Stimulated activated CD4-positive, alpha-beta T cell treated with anti-CD3 and anti-CD28 coated beads, TNF-alpha, amount 100 ng/mL, for 4 hours (primary cell): ENCODE measurements at regions not wholly inside any gene's neighbourhood (a gene's known extent, or its start where the extent isn't known, plus 50 kb on each side); places are given as distances from the start of the nearest gene placed in this dataset.
"Not testable (repeated sequence)": the region's sequence is repeated elsewhere in the genome, so short reads cannot be mapped to it uniquely, and the experiment has no call there.

Experiments used
- DNase-seq, 3 experiments: peaks; one replicate each; pipeline ENCODE4 v3.0.0-alpha.2; 2020; ENCODE audit warnings: low read depth in 3 of 3

DNA sequence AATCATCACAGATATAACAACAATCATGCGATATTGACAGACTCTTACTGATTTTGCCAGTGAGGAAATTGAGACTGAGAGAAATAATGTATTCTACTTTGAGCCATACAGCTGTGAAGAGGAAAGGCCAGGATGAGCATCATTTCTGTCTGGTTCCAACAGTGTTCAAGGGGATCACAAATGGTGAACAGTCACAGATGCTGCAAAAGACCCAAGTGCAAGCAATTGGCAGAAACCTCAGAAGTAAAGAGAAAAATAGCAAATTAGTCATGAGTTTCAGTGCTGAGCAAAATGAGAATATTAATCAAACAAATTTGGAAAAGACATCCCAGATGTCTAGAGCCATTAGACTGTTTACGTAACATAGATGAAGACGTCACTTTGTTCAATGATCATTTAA, 114.1 kb downstream of the RAB38 start:
- no peak for DNase-seq

DNA sequence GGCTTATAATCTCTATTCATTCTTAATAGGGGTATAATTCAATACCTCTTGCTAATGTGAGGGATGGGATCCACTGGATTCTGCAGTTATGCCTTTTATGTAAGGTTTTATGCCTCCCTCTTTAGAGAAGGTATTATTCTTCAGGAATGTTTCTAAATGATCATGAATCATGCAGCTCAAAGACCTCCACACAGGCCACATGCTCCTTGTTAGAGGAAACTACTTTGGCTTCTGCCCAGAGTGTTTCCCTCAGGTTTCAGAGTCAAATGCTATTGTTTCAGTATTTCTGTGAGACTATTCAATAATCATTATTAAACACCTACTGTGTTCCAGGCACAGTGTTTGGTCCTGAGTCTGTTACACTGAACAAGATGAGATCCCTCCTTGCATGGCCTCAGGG, 115.9 kb downstream of the RAB38 start:
- no peak for DNase-seq

DNA sequence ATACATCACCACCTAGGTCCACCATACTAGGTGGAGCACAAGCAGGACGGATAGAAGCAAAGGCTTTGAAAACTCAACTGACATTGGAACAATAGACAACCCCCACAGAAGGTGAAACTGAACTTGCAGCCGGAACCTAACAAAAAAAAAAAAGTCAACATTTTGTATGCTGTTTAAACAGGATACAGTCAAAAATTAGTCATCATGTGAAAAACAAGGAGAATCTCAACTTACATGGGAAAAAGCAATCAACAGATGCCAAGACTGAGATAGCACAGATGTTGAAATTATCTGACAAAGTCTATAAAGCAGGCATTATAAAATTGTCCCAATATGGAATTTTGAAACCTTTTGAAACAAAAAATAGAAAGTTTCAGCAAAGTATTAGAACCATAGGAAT, 123.8 kb downstream of the RAB38 start:
- no peak for DNase-seq

DNA sequence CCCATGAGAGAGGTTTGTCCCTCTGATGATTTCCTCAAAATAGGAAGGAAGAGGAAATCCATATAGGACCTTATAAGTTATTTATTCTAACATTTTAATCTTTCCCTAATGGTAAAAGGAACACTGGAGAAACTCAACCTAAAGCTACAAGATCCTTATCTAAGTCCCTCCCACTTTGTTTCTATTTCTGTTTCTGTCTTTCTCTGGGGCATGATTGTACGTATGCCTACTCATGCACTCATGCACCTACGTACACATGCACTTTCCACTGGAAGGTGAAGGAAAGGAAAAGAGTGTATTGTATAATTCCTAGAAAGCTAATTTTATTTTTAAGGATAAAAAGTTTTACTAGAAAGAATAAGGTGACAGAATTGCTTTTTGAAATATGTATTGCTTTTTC, 125.0 kb downstream of the RAB38 start:
- DNase-seq, result no peak

DNA sequence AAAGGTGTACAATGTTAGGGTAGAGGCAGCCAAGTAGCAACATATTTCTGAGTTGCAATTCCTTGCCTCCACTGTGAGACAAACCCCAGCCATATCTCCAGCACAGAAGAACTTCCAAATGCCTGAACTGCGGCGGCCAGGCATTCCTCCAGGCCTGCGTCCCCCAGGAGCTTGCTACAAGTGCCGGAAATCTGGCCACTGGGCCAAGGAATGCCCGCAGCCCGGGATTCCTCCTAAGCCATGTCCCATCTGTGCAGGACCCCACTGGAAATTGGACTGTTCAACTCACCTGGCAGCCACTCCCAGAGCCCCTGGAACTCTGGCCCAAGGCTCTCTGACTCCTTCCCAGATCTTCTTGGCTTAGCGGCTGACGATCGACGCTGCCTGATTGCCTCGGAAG, 130.0 kb downstream of the RAB38 start:
- DNase-seq, result not testable (repeated sequence)

DNA sequence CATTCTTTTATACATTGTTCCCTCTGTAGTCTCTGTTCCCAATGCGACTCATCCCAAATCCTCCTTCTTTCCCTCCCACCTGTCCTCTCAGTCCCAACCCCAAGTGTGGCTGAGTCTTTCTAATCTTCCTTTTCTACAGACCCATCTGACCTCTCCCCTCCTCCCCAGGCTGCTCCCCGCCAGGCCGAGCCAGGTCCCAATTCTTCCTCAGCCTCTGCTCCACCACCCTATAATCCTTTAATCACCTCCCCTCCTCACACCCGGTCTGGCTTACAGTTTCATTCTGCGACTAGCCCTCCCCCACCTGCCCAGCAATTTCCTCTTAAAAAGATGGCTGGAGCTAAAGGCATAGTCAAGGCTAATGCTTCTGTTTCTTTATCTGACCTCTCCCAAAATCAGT, 130.6 kb downstream of the RAB38 start:
- DNase-seq, result not testable (repeated sequence)

DNA sequence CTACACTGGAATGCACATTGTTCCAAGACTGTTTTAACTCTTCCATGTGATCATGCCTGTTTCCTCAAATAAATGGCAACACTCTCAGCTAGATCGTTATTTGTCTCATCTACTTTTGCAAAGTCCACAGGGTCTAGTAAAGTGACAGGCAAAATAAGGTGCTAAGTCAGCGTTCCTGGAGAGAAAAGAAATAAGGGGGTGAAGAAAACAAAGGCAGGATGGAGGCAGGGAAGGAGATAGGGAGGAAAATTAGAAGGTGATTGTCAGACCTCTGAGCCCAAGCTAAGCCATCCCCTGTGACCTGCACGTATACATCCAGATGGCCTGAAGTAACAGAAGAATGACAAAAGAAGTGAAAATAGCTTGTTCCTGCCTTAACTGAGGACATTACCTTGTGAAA, 132.1 kb downstream of the RAB38 start:
- DNase-seq, result no peak

DNA sequence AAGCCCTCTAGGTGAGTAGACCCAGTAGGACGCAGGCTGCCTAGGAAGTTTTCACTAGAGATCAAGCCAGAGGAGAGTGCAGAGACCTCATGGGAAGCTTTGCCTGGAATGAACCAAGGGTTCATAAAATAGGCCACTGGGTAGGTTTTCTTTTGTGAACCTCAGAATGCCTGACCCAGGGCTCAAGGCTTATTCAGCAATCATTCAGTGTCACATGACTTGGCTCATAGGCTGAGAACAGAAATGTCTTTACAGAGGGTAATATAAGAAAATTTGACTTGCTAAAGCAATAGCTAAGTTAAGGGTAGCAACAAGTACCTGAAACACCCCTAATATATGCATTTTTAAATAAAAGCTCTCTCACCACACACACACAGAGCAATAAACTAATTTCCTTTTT, 132.6 kb downstream of the RAB38 start:
- DNase-seq, result no peak

DNA sequence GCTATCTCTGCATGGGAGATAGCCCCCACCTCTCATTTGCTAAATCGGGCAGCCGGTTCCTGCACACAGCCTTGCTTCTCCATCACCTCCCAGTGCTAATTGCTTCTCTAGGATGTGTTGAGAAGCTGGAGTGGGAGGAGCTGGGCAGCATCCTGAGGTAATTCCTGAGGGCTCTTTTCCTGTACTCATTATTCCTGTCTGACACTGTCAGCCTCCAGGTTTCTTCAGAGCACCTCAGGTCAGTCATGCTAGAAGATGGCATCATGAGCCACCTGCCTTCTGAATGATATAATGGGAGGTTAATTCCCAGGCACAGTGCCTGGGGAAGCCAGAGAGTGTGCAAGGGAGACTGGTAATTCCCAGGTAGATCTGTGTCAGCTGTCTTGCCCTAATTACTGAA, 133.0 kb downstream of the RAB38 start:
- DNase-seq, result no peak

DNA sequence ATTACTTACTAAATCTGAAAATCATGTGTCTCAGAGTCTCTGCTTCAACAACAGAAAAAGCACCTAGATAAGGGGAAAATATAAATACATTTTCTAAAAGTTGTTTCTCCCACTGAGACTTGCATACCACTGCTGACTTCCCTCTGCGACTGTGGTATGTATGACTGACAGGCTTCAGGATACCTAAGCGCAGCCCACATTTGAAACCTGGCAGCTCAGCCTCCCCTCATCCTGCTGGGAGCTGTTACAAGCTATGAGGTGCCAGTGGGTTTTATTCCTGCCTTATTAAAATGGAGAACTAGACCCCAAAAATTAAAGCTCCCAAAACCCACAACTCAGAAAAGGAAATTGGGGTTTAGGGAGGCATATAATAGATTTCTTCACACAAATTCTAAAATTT, 133.6 kb downstream of the RAB38 start:
- no peak for DNase-seq

DNA sequence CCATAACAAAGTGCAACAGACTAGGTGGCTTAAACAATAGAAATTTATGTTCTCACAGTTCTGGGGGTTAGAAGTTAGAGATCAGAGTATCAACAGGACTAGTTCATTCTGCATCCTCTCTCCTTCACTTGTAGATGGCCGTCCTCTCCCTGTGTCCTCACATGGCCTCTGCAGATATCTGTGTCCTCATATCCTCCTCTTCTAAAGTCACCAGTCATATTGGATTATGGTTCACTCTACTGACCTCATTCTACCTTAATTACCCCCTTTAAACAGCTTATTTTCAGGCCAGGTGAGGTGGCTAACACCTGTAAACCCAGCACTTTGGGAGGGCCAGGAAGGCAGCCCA, 135.1 kb downstream of the RAB38 start:
- no peak for DNase-seq

DNA sequence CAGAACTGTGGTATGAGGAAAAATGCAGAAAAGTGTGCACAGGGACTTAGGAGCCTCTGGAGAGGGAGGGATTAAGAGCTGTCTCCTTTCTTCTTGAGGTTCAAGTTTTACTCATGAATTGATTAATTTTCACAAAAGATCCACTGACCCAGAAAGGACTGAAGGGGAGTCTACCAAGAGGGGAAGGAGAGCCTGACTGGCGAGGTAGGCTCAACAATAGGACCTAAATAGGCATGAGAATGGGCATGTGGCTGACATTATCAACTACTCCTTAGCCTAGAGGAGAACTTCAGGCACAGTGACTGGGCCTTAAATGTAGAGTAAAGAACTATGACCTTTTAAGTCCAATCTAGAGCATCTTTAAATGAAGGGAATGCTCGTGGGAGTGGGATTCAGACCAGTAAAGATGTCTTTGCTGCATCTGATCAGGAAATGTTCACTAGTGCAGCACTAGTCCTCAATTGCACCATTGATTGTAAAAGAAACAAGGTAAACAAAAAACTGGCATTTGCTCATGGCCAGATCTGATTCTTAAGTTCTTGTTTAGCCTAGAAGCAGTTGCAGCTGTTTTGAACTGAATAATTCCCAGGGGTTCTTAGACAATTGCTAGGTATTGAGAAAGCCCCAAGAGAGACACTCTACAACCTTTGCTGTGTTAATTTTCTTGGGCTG, 135.6 kb downstream of the RAB38 start:
- no peak for DNase-seq

DNA sequence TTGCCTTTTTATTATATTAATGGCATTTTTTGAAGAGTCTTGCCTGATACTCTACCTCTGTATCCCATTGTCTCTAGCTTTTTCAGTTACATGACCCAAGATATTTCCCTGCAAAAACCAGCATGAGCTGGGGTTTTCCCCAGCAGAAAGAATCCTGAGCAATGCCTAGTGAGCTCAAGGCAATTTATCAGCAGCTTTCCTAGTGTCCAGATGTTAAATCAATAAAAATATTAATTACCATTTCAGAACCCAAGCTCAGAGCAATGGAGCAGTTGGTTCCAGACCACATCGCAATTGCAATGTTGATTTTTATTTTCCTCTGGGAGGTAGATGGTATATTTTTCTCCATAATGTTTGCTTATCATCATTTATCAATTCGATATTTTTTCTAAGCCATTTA, 137.2 kb downstream of the RAB38 start:
- DNase-seq, result no peak

DNA sequence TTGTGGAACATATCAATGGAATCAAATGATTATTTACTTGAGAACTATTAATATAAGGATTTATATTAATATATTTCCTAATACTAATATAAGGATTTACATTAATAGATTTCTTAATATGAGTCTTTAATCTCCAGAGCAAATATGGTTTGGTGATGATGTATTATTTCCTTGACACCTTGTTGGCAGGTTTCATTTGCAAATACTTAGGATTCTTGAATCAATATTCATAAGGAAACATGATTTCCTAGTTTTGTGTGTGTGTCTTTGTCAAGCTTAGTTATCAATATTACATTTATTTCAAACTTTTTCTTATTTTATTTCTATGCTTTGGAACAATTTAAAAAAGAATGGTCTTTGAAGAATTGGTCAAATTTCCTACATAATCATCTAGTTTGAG, 138.5 kb downstream of the RAB38 start:
- DNase-seq, result no peak

DNA sequence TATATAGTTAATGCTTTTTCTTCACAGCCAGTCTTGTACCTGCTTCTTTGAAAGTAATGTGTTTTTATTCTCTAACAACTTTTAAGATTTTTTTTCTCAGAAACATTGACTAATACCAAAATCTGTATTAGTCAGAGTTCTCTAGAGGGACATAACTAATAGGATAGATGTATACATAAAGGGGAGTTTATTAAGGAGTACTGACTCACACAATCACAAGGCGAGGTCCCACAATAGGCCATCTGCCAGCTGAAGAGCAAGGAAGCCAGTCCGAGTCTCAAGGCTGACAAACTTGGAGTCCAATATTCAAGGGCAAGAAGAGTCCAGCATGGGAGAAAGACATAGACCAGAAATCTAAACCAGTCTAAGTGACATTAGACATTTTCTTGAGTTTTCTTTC, 140.0 kb downstream of the RAB38 start:
- no peak for DNase-seq

DNA sequence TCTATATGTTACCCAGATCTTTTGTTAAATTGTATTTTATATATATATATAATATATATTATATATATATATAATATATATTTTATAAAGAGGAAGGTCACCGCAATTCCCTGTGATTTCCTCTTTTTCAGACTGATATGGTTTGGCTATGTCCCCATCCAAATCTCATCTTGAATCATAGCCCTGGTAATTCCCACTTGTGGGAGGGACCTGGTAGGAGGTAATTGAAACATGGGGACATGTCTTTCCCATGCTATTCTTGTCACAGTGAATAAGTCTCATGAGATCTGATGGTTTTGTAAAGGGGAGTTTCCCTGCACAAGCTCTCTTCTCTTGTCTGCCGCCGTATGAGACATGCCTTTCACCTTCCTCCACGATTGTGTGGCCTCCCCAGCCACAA, 157.6 kb downstream of the RAB38 start:
- no peak for DNase-seq

DNA sequence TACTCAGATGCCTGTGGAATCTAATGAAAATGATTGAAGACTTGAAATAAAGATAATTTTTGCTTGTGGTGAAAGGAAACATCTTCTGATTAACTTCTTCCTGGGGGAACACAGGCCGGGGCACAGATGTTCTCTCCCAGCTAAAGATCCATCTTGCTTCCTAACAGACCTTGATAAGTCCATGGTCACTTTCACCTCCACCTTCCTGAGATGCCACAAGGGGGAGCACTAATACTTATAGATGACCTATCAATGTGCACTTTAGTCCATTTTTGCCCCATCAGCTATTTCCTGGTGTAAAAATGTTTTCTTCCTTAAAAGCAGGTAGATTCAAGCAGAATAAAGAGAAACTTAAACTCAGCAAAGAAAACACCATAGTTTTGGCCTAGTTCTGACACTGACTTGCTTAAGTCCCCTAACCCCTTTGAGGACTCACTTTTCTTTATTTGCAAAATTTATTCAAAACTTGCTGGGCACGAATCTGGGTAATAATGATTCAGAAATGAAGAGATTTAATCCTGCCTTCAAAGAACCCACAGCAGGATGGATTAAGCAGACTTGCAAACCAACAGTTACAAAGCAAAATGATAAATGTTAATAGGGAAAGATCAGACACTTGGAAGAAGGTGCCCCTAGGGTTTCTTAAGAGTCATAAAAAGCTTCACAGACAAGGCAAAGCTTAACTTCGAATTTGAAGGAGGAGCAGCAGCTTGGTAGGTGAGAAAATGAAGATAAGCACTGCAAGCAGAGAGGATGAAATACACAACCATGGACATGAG, 158.7 kb downstream of the RAB38 start:
- peak; percentile 1 to 25 (median 9) for DNase-seq

DNA sequence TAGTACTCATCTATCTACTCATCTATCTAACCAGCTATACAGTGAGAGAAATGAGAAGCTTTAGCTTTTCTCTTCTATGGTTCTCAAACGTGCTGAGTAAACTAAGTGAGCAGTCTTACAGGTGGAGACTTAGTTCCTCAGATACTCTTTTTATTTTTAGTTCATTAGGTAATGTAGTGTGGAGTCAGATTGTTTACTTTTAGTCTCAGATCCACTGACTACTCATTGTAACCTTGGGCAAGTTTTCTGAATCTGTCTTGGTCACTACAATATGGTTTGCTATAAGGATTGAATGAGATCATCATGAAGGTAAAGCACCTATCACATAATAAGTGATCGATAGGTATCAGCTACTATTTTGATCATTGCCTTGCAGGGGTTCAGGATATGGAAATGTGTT, 160.1 kb downstream of the RAB38 start:
- no peak for DNase-seq

DNA sequence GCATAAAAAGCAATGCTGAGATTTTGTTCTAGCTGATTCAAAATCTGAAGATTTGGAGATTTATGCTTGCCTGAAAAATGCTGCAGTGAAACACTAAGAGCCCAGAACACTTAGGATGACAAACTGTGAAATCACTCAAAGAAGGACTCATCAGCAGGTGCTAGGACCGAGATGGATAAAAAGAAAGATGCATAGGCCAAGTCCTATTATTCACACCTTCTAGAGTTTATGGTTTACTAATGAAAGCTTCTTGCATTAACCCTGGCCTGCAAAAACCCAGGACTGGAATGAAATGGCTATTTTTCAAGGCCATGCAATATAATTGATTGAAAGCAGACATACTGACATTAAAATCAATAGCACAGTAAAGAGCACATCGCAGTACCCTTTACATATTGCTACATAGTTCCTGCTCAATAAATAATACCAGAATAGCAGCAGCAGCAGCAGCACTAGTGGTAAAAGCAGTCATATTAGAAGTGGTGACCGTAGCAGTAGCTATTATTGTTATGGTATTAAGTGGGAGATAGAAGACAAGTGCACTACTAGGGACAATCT, 161.7 kb downstream of the RAB38 start:
- no peak for DNase-seq

DNA sequence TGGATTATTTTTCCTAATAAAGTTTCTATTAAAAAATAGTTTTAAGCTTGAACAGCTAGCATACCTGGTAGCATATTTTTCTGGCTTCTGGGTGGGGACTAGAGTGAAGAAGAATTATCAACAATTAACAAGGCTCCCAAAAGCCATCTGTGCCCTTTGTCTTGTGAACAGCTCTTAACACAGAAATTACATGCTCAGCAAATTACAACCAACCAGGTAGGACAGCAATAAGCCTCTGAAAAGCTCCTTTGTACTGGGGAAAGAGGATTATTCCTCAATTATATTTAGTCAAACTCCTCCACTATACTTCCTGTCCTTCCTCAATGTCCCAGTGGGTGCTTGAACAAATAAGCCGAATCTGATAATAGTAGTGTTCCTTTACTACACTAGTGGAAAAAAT, 162.8 kb downstream of the RAB38 start:
- no peak for DNase-seq

DNA sequence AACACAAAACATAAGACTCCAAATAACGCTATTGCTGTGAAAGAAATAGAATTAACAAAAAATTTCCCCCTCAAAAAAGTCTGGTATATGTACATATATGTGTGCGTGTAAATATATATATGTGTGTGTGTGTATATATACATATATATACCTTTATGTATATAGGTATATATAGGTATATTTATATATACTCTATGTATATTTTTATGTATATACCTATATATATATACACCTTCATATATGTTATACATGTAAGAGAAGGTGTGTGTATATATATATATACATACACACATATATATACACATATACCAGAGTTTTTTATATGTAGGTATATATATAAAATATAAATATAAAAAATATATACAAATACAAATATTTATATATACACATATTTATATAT, 199.2 kb downstream of the RAB38 start:
- DNase-seq, result no peak

DNA sequence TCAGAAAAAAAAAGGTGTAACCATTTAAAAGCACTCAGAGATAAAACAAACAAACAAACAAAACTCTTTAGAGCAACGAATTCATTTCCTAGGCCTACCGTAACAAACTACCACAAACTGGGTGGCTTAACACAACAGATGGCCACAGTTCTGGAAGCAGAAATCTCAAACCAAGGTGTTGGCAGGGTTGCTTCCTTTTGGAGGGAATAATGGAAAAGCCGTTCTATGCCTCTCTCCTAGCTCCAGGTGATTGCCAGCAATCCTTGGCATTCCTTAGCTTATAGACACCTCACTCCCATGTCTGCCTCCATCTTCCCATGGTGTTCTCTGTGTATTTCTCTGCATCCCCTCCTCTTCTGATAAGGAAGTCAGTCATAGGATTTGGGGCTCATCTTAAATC, 200.4 kb downstream of the RAB38 start:
- DNase-seq, result no peak

DNA sequence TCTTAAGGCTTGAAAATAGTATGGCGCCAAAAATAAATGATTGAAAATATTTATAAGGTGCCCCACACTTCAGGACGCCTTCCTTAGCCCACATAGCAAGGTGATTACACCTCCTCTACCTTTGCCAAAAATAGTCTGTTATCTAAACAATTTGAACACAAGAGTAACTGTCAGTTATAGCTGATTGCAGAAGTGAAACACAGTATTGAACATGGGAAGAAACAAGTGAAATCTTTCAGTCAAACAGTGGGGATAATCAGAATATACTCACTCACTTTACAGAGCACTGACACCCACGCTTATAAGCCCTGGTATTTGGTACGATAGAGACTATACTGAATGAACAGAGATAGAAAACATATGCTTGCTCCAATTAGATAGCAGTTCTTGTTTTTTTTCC, 203.1 kb downstream of the RAB38 start:
- no peak for DNase-seq

DNA sequence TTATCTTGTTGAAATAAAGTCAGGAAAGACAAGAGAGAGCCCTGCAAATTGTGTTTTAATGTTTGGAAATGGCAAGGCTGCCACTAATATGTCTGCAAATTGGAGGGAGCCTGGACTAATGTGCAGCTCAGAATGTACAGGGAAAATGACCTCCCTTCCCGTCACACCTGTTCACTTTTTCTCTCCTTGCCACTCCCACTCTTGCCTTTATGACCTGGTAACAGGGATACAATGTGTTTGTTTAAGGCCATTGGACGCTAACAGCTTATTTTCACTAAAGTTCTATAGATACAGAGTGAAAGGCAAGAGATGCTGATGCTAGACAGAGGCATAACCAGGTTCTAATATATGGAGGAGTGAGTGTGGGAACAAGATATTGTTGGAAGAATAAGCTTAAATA, 203.9 kb downstream of the RAB38 start:
- no peak for DNase-seq
